ENCODE measurements at regions not wholly inside any gene's neighbourhood (a gene's known extent, or its start where the extent isn't known, plus 50 kb on each side); places are given as distances from the start of the nearest gene placed in this dataset.

DNA sequence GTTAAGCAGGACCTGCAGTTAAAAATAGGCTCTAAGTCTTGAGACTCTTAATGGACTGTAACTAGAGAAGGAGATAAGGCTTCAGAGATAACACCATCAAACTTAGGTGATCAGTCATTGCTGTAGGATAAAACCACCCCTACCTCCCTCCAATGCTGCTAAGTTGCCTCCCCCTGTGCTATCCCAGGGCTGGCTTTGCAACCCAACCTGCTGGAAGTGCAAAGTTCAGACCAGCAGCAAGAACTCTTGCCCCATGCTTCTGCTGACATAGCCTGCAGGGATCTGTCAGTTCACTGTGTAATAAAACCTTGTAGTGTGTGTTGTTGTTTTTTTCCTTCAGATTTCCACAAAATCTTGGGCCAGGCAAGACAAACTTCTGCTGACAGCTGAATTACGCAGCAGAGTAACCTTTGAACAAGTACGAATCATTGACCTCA is 57.4 kb upstream of the EPB41L3 start:
- DNase-seq (ENCODE audit: low spot score) (no peak), ATAC-seq (peak; percentile 80)

DNA sequence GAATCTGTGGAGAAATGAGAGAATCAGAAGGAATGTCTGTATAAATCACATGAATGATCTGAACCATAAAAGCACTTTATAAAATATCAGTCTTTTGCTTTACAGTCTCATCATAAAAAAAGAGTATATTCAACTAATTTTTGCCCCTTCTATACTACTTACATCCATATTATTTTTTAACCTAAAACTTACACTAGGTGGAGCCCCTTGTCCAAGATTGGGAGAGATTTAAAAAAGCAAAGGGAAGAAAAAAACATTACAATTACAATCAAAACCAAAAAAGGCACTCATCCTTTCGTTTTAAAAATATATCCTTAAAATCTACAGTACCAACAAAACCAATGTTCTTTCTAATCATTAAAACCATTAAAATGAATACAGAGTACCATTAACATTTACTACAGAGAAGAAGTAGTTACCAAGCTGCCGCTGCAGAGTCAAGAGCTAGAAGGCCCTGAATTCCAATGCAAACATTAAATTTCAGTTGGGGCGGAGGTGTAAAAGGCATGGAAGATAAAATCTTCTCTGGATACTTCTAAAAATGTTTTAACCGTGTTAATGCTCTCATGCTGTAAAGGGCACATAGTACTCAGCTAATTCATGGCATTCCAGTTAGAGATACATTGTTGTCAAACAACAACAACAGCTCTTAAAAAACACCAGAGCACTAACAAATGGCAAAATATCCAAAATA is 56.7 kb upstream of the EPB41L3 start:
- ATAC-seq, result no peak
- DNase-seq (ENCODE audit: low spot score), result no peak

DNA sequence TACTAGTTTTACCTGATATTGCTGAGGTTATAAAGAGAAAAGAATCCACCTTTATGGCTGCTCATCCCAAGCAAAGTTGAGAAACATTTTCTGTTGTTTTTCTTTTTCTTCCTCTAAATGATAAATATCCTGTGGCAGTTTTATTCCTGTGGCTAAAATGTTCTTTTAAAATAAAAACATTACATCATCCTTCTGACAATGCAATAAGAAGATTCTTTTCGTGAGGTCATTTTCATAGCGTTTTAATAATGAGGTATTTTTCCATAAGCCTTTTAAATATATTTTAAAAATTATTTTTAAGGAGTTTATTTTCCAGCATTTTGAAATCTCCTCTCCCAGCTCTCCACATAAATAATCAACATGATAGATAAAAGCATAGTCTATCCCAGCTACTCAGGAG is 52.8 kb upstream of the EPB41L3 start:
- DNase-seq (ENCODE audit: low spot score) (no peak), ATAC-seq (no peak)
